ENCODE measurements at regions not wholly inside any gene's neighbourhood (a gene's known extent, or its start where the extent isn't known, plus 50 kb on each side); places are given as distances from the start of the nearest gene placed in this dataset.

DNA sequence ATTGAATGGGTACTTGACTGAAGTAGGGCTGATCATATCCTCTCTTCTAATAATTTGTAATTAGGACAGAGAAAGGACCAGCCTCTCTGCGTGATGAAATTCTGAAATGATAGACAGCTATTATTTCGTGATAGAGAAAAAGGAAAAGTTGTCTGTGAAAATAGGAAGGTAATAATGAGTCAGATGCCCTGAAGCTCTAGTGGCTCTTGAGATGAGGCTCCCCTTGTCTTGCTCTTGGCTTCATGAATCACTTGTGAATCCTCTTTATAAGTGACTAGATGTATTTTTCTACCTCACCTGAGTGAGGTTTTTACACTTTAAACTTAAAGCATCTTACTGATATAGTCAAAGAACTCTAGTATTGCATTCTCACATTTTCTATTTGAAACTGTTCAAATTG, 888.9 kb downstream of the PCDH18 start:
- Histone ChIP-seq H3K27ac (ENCODE audit: low read depth, low read length, poor library complexity, severe bottlenecking) (no peak overlapping the region), H3K4me1 (ENCODE audit: insufficient read depth, low read length, poor library complexity, severe bottlenecking) (no peaks in the 10 kb centered on the region), H3K4me3 (ENCODE audit: low read depth, low read length, poor library complexity, severe bottlenecking) (no peak overlapping the region), H3K9me3 (ENCODE audit: low read depth, low read length, poor library complexity, severe bottlenecking) (no peaks in the 10 kb centered on the region), H3K36me3 (ENCODE audit: insufficient read depth, low read length, poor library complexity, severe bottlenecking) (no peaks in the 10 kb centered on the region), H3K27me3 (replicated peaks; ENCODE audit: insufficient read depth, low read depth, low read length, poor library complexity) (no peaks in the 10 kb centered on the region)
- ChIA-PET POLR2A (ENCODE audit: low non-redundant PET) (no interaction called here), CTCF (no interaction called here)
- intact Hi-C loops (cut with micrococcal nuclease; ENCODE audit: unreplicated experiment) = no loop called here
- BruUV-seq (replicated peaks) = no TSS peak
- no peak for TF ChIP-seq EZH2 (IDR thresholded peaks at IDR 0.05; ENCODE audit: borderline replicate concordance, low read depth, low read length, poor library complexity, severe bottlenecking)
- no peak for DNase-seq (ENCODE audit: low spot score)

DNA sequence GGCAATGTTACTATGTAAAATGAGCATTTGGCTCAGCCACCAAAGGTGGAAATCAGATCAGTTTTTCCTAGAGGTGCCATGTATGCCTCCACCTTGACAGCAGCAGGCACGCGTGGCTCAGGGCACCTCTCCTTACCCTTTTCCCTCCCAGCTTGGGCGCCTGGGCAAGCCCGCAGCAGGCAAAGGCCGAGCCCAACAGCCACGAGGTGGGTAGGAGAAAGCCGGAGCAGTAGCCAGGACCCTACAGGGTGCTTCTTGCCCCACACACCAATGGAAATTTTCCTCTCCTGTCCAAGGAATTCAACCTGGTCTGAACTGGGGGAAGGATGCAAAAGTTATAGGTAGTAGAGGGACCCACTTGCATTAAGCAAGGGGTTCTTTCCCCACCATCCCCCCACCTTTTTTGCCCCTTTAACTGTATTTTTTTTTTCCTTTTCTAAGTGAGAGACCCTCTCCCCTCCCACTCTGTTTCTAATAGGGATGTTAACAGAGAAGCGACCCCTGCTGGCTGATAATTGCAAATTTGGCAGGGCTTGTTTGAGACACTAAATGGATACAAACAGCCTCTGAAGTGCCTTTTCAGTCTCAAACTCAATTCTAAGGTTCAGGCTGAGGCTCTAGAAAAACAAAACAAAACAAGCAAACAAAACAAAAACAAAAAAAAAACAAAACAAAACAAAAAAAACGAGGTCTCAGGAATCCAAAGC, 895.1 kb downstream of the PCDH18 start:
- Histone ChIP-seq H3K27me3 (replicated peaks; ENCODE audit: insufficient read depth, low read depth, low read length, poor library complexity) (no peaks in the 10 kb centered on the region), H3K27ac (ENCODE audit: low read depth, low read length, poor library complexity, severe bottlenecking) (no peak overlapping the region), H3K36me3 (ENCODE audit: insufficient read depth, low read length, poor library complexity, severe bottlenecking) (no peaks in the 10 kb centered on the region), H3K4me3 (ENCODE audit: low read depth, low read length, poor library complexity, severe bottlenecking) (no peak overlapping the region), H3K9me3 (ENCODE audit: low read depth, low read length, poor library complexity, severe bottlenecking) (no peaks in the 10 kb centered on the region), H3K4me1 (ENCODE audit: insufficient read depth, low read length, poor library complexity, severe bottlenecking) (no peaks in the 10 kb centered on the region)
- POLR2A ChIA-PET (ENCODE audit: low non-redundant PET) = no interaction called here
- no TSS peak for BruUV-seq (replicated peaks)
- TF ChIP-seq EZH2 (IDR thresholded peaks at IDR 0.05; ENCODE audit: borderline replicate concordance, low read depth, low read length, poor library complexity, severe bottlenecking) = no peak
- TF ChIP-seq, protein P1, sequence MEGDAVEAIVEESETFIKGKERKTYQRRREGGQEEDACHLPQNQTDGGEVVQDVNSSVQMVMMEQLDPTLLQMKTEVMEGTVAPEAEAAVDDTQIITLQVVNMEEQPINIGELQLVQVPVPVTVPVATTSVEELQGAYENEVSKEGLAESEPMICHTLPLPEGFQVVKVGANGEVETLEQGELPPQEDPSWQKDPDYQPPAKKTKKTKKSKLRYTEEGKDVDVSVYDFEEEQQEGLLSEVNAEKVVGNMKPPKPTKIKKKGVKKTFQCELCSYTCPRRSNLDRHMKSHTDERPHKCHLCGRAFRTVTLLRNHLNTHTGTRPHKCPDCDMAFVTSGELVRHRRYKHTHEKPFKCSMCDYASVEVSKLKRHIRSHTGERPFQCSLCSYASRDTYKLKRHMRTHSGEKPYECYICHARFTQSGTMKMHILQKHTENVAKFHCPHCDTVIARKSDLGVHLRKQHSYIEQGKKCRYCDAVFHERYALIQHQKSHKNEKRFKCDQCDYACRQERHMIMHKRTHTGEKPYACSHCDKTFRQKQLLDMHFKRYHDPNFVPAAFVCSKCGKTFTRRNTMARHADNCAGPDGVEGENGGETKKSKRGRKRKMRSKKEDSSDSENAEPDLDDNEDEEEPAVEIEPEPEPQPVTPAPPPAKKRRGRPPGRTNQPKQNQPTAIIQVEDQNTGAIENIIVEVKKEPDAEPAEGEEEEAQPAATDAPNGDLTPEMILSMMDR (conservative IDR thresholded peaks at IDR 0.05; ENCODE audit: low read depth, low read length) = peak; percentile 79
- CTCF ChIA-PET = interaction anchor here (0.6 kb wide), 1 partner anchor 582 kb away, joined by 3 read pairs; no protein-coding TSS in a partner anchor
- intact Hi-C loops (cut with micrococcal nuclease; ENCODE audit: unreplicated experiment) = no loop called here
- DNase-seq (ENCODE audit: low spot score) = peak; percentile 38

DNA sequence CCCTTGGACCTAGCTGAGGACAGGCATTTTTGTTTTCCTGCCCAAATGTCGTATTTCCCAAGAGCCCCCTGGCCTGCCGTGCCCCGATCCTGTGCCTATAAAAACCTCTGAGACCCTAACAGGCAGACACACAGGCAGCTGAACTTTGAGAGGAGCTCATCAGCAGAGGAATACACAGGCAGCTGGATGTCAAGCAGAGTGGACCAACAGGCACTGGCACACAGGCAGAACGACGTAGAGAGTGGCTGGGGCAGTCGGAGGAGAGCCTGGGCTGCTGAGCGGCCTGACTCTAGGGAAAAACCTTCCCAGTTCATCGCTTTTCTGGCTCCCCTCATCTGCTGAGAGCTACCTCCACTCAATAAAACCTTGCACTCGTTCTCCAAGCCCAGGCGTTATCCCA, 896.1 kb downstream of the PCDH18 start:
- intact Hi-C loops (cut with micrococcal nuclease; ENCODE audit: unreplicated experiment) = no loop called here
- POLR2A ChIA-PET (ENCODE audit: low non-redundant PET) = no interaction called here
- no peaks in the 10 kb centered on the region for H3K27me3 ChIP-seq (replicated peaks; ENCODE audit: insufficient read depth, low read depth, low read length, poor library complexity)
- no peaks in the 10 kb centered on the region for H3K4me1 ChIP-seq (ENCODE audit: insufficient read depth, low read length, poor library complexity, severe bottlenecking)
- H3K36me3 ChIP-seq (ENCODE audit: insufficient read depth, low read length, poor library complexity, severe bottlenecking) = no peaks in the 10 kb centered on the region
- no peak overlapping the region for H3K27ac ChIP-seq (ENCODE audit: low read depth, low read length, poor library complexity, severe bottlenecking)
- CTCF ChIA-PET = no interaction called here
- TF ChIP-seq, protein P1 (conservative IDR thresholded peaks at IDR 0.05; ENCODE audit: low read depth, low read length) = no peak
- no peak for TF ChIP-seq EZH2 (IDR thresholded peaks at IDR 0.05; ENCODE audit: borderline replicate concordance, low read depth, low read length, poor library complexity, severe bottlenecking)
- DNase-seq (ENCODE audit: low spot score) = no peak
- H3K9me3 ChIP-seq (ENCODE audit: low read depth, low read length, poor library complexity, severe bottlenecking) = no peaks in the 10 kb centered on the region
- H3K4me3 ChIP-seq (ENCODE audit: low read depth, low read length, poor library complexity, severe bottlenecking) = no peak overlapping the region
- BruUV-seq (replicated peaks) = no TSS peak

DNA sequence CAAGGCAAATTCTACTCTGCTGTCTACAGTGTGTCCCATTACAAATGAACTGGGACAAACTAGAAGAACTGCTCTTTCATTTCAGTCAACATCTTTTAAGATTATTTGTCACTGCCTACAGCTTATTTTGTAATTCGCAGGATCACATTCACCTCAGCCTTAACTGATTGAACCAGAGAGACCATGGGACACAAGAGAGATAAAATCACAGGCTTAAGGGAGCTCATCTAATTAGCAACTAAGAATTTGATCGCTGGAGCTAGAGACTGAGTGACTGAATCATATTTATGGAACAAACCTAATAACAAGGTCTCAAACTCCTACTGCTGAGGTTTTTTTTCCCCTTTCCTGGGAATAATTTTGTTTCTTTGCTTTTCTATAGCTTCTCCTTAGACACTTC, 898.2 kb downstream of the PCDH18 start:
- CTCF ChIA-PET = no interaction called here
- TF ChIP-seq, protein P1 (conservative IDR thresholded peaks at IDR 0.05; ENCODE audit: low read depth, low read length) = no peak
- no peak for TF ChIP-seq EZH2 (IDR thresholded peaks at IDR 0.05; ENCODE audit: borderline replicate concordance, low read depth, low read length, poor library complexity, severe bottlenecking)
- POLR2A ChIA-PET (ENCODE audit: low non-redundant PET) = interaction anchor here (0.7 kb wide), 1 partner anchor 64 kb away, joined by 3 read pairs; no protein-coding TSS in a partner anchor
- no peak for DNase-seq (ENCODE audit: low spot score)
- Histone ChIP-seq H3K27ac (ENCODE audit: low read depth, low read length, poor library complexity, severe bottlenecking) (no peak overlapping the region), H3K4me3 (ENCODE audit: low read depth, low read length, poor library complexity, severe bottlenecking) (no peak overlapping the region), H3K9me3 (ENCODE audit: low read depth, low read length, poor library complexity, severe bottlenecking) (no peaks in the 10 kb centered on the region), H3K27me3 (replicated peaks; ENCODE audit: insufficient read depth, low read depth, low read length, poor library complexity) (no peaks in the 10 kb centered on the region), H3K4me1 (ENCODE audit: insufficient read depth, low read length, poor library complexity, severe bottlenecking) (no peaks in the 10 kb centered on the region), H3K36me3 (ENCODE audit: insufficient read depth, low read length, poor library complexity, severe bottlenecking) (no peaks in the 10 kb centered on the region)
- intact Hi-C loops (cut with micrococcal nuclease; ENCODE audit: unreplicated experiment) = no loop called here
- BruUV-seq (replicated peaks) = no TSS peak

Data from A673 (cell line).